22Rv1 (cell line): ENCODE measurements at regions not wholly inside any gene's neighbourhood (a gene's known extent, or its start where the extent isn't known, plus 50 kb on each side); places are given as distances from the start of the nearest gene placed in this dataset.

ENCODE experiments used
- ZFX ChIP-seq: fragments of 450-650 bp; IDR thresholded peaks from 2 replicates; pipeline ENCODE4 v1.6.1; 2017; ENCODE audit warnings: antibody characterized with exemption, borderline replicate concordance
- TF ChIP-seq, protein P1 (sequence below): fragments of 450-650 bp; IDR thresholded peaks from 2 replicates; pipeline ENCODE4 v1.5.1; 2017; ENCODE audit warnings: mild to moderate bottlenecking

- TF ChIP-seq, protein P1, sequence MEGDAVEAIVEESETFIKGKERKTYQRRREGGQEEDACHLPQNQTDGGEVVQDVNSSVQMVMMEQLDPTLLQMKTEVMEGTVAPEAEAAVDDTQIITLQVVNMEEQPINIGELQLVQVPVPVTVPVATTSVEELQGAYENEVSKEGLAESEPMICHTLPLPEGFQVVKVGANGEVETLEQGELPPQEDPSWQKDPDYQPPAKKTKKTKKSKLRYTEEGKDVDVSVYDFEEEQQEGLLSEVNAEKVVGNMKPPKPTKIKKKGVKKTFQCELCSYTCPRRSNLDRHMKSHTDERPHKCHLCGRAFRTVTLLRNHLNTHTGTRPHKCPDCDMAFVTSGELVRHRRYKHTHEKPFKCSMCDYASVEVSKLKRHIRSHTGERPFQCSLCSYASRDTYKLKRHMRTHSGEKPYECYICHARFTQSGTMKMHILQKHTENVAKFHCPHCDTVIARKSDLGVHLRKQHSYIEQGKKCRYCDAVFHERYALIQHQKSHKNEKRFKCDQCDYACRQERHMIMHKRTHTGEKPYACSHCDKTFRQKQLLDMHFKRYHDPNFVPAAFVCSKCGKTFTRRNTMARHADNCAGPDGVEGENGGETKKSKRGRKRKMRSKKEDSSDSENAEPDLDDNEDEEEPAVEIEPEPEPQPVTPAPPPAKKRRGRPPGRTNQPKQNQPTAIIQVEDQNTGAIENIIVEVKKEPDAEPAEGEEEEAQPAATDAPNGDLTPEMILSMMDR: no peak
- TF ChIP-seq ZFX: no peak
Observed at GRCh38 chr6:14876778-14877613, 368.9 kb upstream of the JARID2 start.
